K562 (cell line): ENCODE measurements at regions not wholly inside any gene's neighbourhood (a gene's known extent, or its start where the extent isn't known, plus 50 kb on each side); places are given as distances from the start of the nearest gene placed in this dataset.
A peak's percentile ranks its signal among the peaks of the same experiment; 100 is the strongest.

Experiments used
- ATAC-seq: fragments of 200-7000 bp; cut with Tn5 transposase; 3 replicates; pipeline ENCODE4 v1.9.1; 2020; ENCODE audit warnings: moderate library complexity
- BruUV-seq: library from RNA; stranded (reverse); fragments of 400-500 nt; replicated peaks from 2 replicates; lab custom pipeline; 2021; lab: Mats Ljungman, UMichigan
- CTCF ChIA-PET: fragments of 300-600 bp; formaldehyde crosslinking; extraction: SDS; loops from one replicate; lab custom pipeline; 2021; ENCODE audit warnings: low intra/inter-chr PET ratio; lab: Yijun Ruan, JAX
- POLR2A ChIA-PET: fragments of 300-600, 350-650 bp; sonication (Branson Sonifier 250); formaldehyde crosslinking; extraction: SDS; loops from one replicate; lab custom pipeline; 2021; ENCODE audit warnings: antibody characterized with exemption, inconsistent platforms; lab: Yijun Ruan, JAX
- DNase-seq, 4 experiments: peaks; one replicate each; pipeline versions ENCODE4 v3.0.0 to v3.0.0-alpha.2; 2011 to 2018; ENCODE audit warnings: low spot score in 3 of 4, mixed read lengths in 3 of 4; ENCODE audit errors: extremely low read depth in 1 of 4
- FAIRE-seq: peaks from 2 replicates; lab custom pipeline; 2011; peaks lifted over from hg19 to GRCh38; lab: Jason Lieb, UNC
- H2AFZ ChIP-seq: 2 replicates; pipeline ENCODE4 v1.6.0; 2011; ENCODE audit warnings: low read depth, low read length, control low read depth, inconsistent platforms
- H3K27ac ChIP-seq: fragments of 200-600 bp; 3 replicates; pipeline ENCODE4 v1.8.0; 2011; ENCODE audit warnings: low read depth, mild to moderate bottlenecking, control low read depth, inconsistent platforms, low read length, moderate library complexity, mixed read lengths; ENCODE audit errors: extremely low read depth
- H3K27me3 ChIP-seq, 2 experiments: fragments of 300-600 bp in 1 of 2; 2 replicates in 1 of 2; 3 replicates in 1 of 2; pipeline versions ENCODE4 v1.6.0 to v1.8.0; 2011; ENCODE audit warnings: inconsistent platforms in 2 of 2, low read length in 2 of 2, mild to moderate bottlenecking in 1 of 2, mixed read lengths in 1 of 2, moderate library complexity in 1 of 2; ENCODE audit not compliant: control insufficient read depth in 2 of 2, insufficient read depth in 2 of 2
- H3K36me3 ChIP-seq: fragments of 300-600 bp; 3 replicates; pipeline ENCODE4 v1.8.0; 2011; ENCODE audit warnings: mild to moderate bottlenecking, low read length, inconsistent platforms; ENCODE audit not compliant: control insufficient read depth, insufficient read depth
- H3K4me1 ChIP-seq, 2 experiments: fragments of 200-600 bp in 1 of 2; replicated peaks in 1 of 2; 2 replicates in 1 of 2; 3 replicates in 1 of 2; pipeline versions ENCODE4 v1.5.1 to v1.8.0; 2011; ENCODE audit warnings: inconsistent platforms in 2 of 2, low read length in 2 of 2, mild to moderate bottlenecking in 1 of 2, mixed read lengths in 1 of 2, moderate library complexity in 1 of 2; ENCODE audit not compliant: control insufficient read depth in 2 of 2, insufficient read depth in 2 of 2
- H3K4me2 ChIP-seq: 2 replicates; pipeline ENCODE4 v1.6.1; 2011; ENCODE audit warnings: low read length, control low read depth, inconsistent platforms, mixed read lengths; ENCODE audit not compliant: insufficient read depth
- H3K4me3 ChIP-seq: fragments of 200-600 bp; sonication (generic), shearing (Covaris generic); 2 replicates; pipeline ENCODE4 v1.5.1; 2016; ENCODE audit warnings: control low read depth, inconsistent platforms
- H3K79me2 ChIP-seq: fragments of 200-600 bp; 3 replicates; pipeline ENCODE4 v1.8.0; 2011; ENCODE audit warnings: low read length, inconsistent platforms; ENCODE audit not compliant: control insufficient read depth, insufficient read depth
- H3K9ac ChIP-seq, 2 experiments: 2 replicates each; pipeline versions ENCODE4 v1.6.0 to v1.6.1; 2011; ENCODE audit warnings: low read depth in 2 of 2, low read length in 2 of 2, control low read depth in 1 of 2, inconsistent platforms in 1 of 2, mild to moderate bottlenecking in 1 of 2, mixed read lengths in 1 of 2; ENCODE audit not compliant: insufficient read depth in 1 of 2
- H3K9me1 ChIP-seq: one replicate; pipeline ENCODE4 v1.6.0; 2011; ENCODE audit warnings: inconsistent platforms, mild to moderate bottlenecking, low read length, moderate library complexity; ENCODE audit not compliant: control insufficient read depth, insufficient read depth
- H3K9me3 ChIP-seq: replicated peaks from 2 replicates; pipeline ENCODE4 v1.5.1; 2011; ENCODE audit warnings: low read depth, low read length, inconsistent platforms; ENCODE audit not compliant: control insufficient read depth, insufficient read depth
- H4K20me1 ChIP-seq: replicated peaks from 2 replicates; pipeline ENCODE4 v1.6.1; 2011; ENCODE audit warnings: low read length, inconsistent platforms, mixed read lengths; ENCODE audit not compliant: control insufficient read depth, insufficient read depth
- E2F4 ChIP-seq: sonication (generic); formaldehyde crosslinking; IDR thresholded peaks from 2 replicates; pipeline ENCODE4 v1.8.0; 2022; ENCODE audit warnings: mild to moderate bottlenecking, low read depth, missing genetic modification reagents
- NKRF ChIP-seq: fragments of 450-650 bp; IDR thresholded peaks from 2 replicates; pipeline ENCODE4 v1.6.1; 2016; ENCODE audit warnings: borderline replicate concordance
- OTX1 ChIP-seq: fragments of 450-650 bp; formaldehyde crosslinking; IDR thresholded peaks from 2 replicates; pipeline ENCODE4 v1.4.0; 2022; ENCODE audit warnings: mild to moderate bottlenecking
- POLR2AphosphoS2 ChIP-seq: IDR thresholded peaks from 2 replicates; pipeline ENCODE4 v1.6.1; 2012; ENCODE audit warnings: low read length, improper control_type of control experiment
- RBM25 ChIP-seq: fragments of 200-400 bp; formaldehyde crosslinking; IDR thresholded peaks from 2 replicates; pipeline ENCODE4 v1.6.1; 2018; ENCODE audit warnings: low read length, low read depth, moderate library complexity; ENCODE audit not compliant: severe bottlenecking
- XRCC5 ChIP-seq: fragments of 200-400 bp; formaldehyde crosslinking; IDR thresholded peaks from 2 replicates; pipeline ENCODE4 v1.6.1; 2017; ENCODE audit warnings: low read depth, mild to moderate bottlenecking, low read length
- ZNF217 ChIP-seq: sonication (generic); formaldehyde crosslinking; IDR thresholded peaks from 2 replicates; pipeline ENCODE4 v1.8.0; 2022; ENCODE audit warnings: mild to moderate bottlenecking, missing genetic modification reagents
- WGBS: fragments of 100-300 bp; shearing (Covaris generic); methylation state at CpG from one replicate; pipeline ENCODE4 v1.1.6; 2016; ENCODE audit warnings: low coverage, mixed read lengths; ENCODE audit not compliant: insufficient coverage; ENCODE audit errors: missing lambda C conversion rate; 5-methylcytosine and 5-hydroxymethylcytosine counted together
- in situ Hi-C: fragments of 300-500 bp; cut with MboI; formaldehyde crosslinking; loops from 4 replicates; pipeline ENCODE4 v1.15.0; 2018; ENCODE audit warnings: inconsistent platforms, mixed read lengths
- intact Hi-C: fragments of 100-400 bp; cut with micrococcal nuclease; formaldehyde crosslinking; loops from 2 replicates; pipeline ENCODE4 v1.14.2; 2022

- Histone ChIP-seq H3K79me2 (no peaks in the 10 kb centered on the region), H3K4me1 (no peaks in the 10 kb centered on the region), H3K9me1 (no peaks in the 10 kb centered on the region), H3K27ac (no peak overlapping the region), H2AFZ (no peak overlapping the region), H3K9me3 (no peaks in the 10 kb centered on the region), H3K9ac (no peak overlapping the region), H4K20me1 (no peaks in the 10 kb centered on the region), H3K4me2 (no peak overlapping the region), H3K4me3 (no peak overlapping the region), H3K36me3 (no peaks in the 10 kb centered on the region), H3K27me3 (peaks cover 3 to 8% of the 10 kb centered on the region in 2 experiments; a peak in 2 of 5 replicates)
- 0% methylated on average over 3 of the region's 3 CpGs for WGBS
- ChIA-PET CTCF (no interaction called here), POLR2A (interaction anchor here (1.0 kb wide), 1 partner anchor 18 kb away, joined by 5 read pairs; no protein-coding TSS in a partner anchor)
- FAIRE-seq (no peak), ATAC-seq (no peak), DNase-seq (no peak)
- TF ChIP-seq NKRF (no peak), ZNF217 (no peak), OTX1 (CRISPR knock-in tag) (no peak), E2F4 (CRISPR knock-in tag) (no peak), RBM25 (peak; percentile 59), POLR2AphosphoS2 (no peak), XRCC5 (no peak)
- in situ Hi-C loops (no loop called here), intact Hi-C loops (no loop called here)
- no TSS peak for BruUV-seq
These were observed 72.6 kb downstream of the CYP26A1 start for GRCh38 chr10:93146336-93146735.
